ENCODE measurements at regions not wholly inside any gene's neighbourhood (a gene's known extent, or its start where the extent isn't known, plus 50 kb on each side); places are given as distances from the start of the nearest gene placed in this dataset.

DNA sequence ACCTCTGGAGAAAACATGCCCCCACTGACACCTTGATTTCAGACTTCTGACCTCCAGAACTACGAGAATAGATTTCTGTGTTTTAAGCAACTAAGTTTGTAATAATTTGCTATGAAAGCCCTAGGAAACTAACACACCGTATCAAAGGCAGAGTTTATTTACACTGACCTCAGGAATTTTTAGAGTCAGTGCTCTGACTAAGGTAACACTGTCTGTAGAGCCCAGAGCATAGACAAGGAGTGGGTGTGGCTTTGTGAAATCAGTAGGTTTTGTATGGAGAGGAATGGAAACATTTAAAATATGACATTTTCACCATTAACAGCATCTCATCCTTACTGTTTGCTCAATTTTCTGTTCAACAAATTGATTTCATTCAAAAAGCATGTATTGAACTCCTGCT lies 764.4 kb upstream of the PCDH10 start:
- Histone ChIP-seq H3K4me1 (ENCODE audit: low read length) (peaks cover 24% of the 10 kb centered on the region), H3K9me3 (ENCODE audit: insufficient read depth, low read length) (no peaks in the 10 kb centered on the region), H3K79me2 (ENCODE audit: low read length) (no peaks in the 10 kb centered on the region), H3K27me3 (ENCODE audit: low read depth, low read length) (no peaks in the 10 kb centered on the region), H2AFZ (ENCODE audit: low read depth, low read length) (no peak overlapping the region), H4K20me1 (ENCODE audit: insufficient read depth, low read length) (no peaks in the 10 kb centered on the region), H3K9ac (ENCODE audit: low read length) (no peak overlapping the region), H3K4me3 (ENCODE audit: low read length) (no peak overlapping the region), H3K27ac (ENCODE audit: low read length) (no peak overlapping the region), H3K4me2 (ENCODE audit: low read length) (no peak overlapping the region), H3K36me3 (replicated peaks; ENCODE audit: low read depth, low read length) (no peaks in the 10 kb centered on the region)
- no peak for TF ChIP-seq EZH2phosphoT487 (IDR thresholded peaks at IDR 0.05; ENCODE audit: low read depth)
- TF ChIP-seq, protein P1, sequence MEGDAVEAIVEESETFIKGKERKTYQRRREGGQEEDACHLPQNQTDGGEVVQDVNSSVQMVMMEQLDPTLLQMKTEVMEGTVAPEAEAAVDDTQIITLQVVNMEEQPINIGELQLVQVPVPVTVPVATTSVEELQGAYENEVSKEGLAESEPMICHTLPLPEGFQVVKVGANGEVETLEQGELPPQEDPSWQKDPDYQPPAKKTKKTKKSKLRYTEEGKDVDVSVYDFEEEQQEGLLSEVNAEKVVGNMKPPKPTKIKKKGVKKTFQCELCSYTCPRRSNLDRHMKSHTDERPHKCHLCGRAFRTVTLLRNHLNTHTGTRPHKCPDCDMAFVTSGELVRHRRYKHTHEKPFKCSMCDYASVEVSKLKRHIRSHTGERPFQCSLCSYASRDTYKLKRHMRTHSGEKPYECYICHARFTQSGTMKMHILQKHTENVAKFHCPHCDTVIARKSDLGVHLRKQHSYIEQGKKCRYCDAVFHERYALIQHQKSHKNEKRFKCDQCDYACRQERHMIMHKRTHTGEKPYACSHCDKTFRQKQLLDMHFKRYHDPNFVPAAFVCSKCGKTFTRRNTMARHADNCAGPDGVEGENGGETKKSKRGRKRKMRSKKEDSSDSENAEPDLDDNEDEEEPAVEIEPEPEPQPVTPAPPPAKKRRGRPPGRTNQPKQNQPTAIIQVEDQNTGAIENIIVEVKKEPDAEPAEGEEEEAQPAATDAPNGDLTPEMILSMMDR (IDR thresholded peaks at IDR 0.05; ENCODE audit: low read depth, low read length): no peak

DNA sequence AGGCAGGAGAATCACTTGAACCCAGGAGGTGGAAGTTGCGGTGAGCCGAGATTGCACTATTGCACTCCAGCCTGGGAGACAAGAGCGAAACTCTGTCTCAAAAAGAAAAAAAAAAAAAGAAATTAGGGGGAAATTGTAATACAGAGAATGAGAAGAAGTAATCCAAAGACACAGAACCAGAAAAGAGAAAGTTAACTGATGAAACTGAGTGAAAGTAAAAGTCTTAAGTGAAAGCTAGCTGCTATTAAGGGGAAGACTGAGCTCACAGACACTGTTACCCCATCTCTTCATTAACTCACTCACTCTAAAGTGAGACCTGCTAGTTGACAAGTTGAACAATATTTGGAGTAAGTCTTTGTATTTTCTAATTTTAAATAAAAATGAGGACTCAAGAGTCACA lies 763.0 kb upstream of the PCDH10 start:
- Histone ChIP-seq H3K4me2 (ENCODE audit: low read length) (no peak overlapping the region), H3K27me3 (ENCODE audit: low read depth, low read length) (no peaks in the 10 kb centered on the region), H3K4me3 (ENCODE audit: low read length) (no peak overlapping the region), H2AFZ (ENCODE audit: low read depth, low read length) (no peak overlapping the region), H3K36me3 (replicated peaks; ENCODE audit: low read depth, low read length) (no peaks in the 10 kb centered on the region), H3K27ac (ENCODE audit: low read length) (peak overlapping the region; percentile 7; the same call in 1 of the 2 replicates), H4K20me1 (ENCODE audit: insufficient read depth, low read length) (no peaks in the 10 kb centered on the region), H3K9ac (ENCODE audit: low read length) (no peak overlapping the region), H3K79me2 (ENCODE audit: low read length) (no peaks in the 10 kb centered on the region), H3K9me3 (ENCODE audit: insufficient read depth, low read length) (no peaks in the 10 kb centered on the region), H3K4me1 (ENCODE audit: low read length) (peaks cover 24% of the 10 kb centered on the region)
- no peak for TF ChIP-seq EZH2phosphoT487 (IDR thresholded peaks at IDR 0.05; ENCODE audit: low read depth)
- TF ChIP-seq, protein P1 (IDR thresholded peaks at IDR 0.05; ENCODE audit: low read depth, low read length): no peak

DNA sequence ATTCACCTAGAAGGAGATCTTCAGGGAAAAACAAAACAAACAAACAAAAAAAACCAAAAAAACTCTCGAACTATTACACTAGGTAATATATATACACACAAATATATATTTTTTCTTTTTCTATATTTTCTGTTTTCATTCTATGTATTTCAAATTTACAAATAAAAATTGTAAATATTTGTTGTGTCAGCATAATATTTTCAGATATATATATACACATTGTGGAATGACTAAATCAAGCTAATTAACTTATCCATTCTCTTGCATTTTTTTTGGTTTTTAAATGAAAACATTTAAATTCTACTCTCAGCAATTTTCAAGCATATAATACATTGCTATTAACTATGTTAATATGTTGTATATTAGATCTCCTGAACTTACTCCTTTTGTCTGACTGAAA lies 762.0 kb upstream of the PCDH10 start:
- Histone ChIP-seq H4K20me1 (ENCODE audit: insufficient read depth, low read length) (no peaks in the 10 kb centered on the region), H3K9ac (ENCODE audit: low read length) (no peak overlapping the region), H3K9me3 (ENCODE audit: insufficient read depth, low read length) (no peaks in the 10 kb centered on the region), H3K27me3 (ENCODE audit: low read depth, low read length) (no peaks in the 10 kb centered on the region), H2AFZ (ENCODE audit: low read depth, low read length) (no peak overlapping the region), H3K27ac (ENCODE audit: low read length) (no peak overlapping the region), H3K79me2 (ENCODE audit: low read length) (no peaks in the 10 kb centered on the region), H3K4me3 (ENCODE audit: low read length) (no peak overlapping the region), H3K4me2 (ENCODE audit: low read length) (no peak overlapping the region), H3K36me3 (replicated peaks; ENCODE audit: low read depth, low read length) (no peaks in the 10 kb centered on the region), H3K4me1 (ENCODE audit: low read length) (peaks cover 23% of the 10 kb centered on the region)
- no peak for TF ChIP-seq EZH2phosphoT487 (IDR thresholded peaks at IDR 0.05; ENCODE audit: low read depth)
- TF ChIP-seq, protein P1 (IDR thresholded peaks at IDR 0.05; ENCODE audit: low read depth, low read length): no peak

DNA sequence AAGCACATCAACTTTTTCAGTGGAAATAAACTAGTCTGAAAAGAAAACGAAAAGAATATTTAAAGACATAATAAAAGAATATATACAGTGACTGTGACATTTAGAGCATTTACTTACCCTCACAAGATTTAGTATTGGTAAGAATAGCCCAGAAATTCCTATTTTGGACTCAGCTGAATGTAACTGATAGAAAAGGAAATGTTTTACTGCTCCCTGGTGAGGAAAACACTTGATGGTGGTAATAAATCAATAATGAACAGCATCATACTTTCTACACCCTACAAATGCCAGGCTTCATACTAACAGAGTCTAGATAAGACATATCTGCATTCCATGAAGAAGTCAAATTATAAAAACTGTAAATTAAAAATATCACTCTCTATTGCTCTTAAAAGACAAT lies 753.5 kb upstream of the PCDH10 start:
- Histone ChIP-seq H3K9ac (ENCODE audit: low read length) (no peak overlapping the region), H3K79me2 (ENCODE audit: low read length) (no peaks in the 10 kb centered on the region), H2AFZ (ENCODE audit: low read depth, low read length) (no peak overlapping the region), H3K9me3 (ENCODE audit: insufficient read depth, low read length) (no peaks in the 10 kb centered on the region), H3K4me2 (ENCODE audit: low read length) (no peak overlapping the region), H3K4me1 (ENCODE audit: low read length) (no peaks in the 10 kb centered on the region), H3K27ac (ENCODE audit: low read length) (no peak overlapping the region), H3K27me3 (ENCODE audit: low read depth, low read length) (no peaks in the 10 kb centered on the region), H3K4me3 (ENCODE audit: low read length) (no peak overlapping the region), H4K20me1 (ENCODE audit: insufficient read depth, low read length) (no peaks in the 10 kb centered on the region), H3K36me3 (replicated peaks; ENCODE audit: low read depth, low read length) (no peaks in the 10 kb centered on the region)
- TF ChIP-seq, protein P1 (IDR thresholded peaks at IDR 0.05; ENCODE audit: low read depth, low read length): no peak

Data from OCI-LY3 (cell line).